HEK293T (cell line): ENCODE measurements at regions not wholly inside any gene's neighbourhood (a gene's known extent, or its start where the extent isn't known, plus 50 kb on each side); places are given as distances from the start of the nearest gene placed in this dataset.

ENCODE experiments used
- FOXA1 ChIP-seq: fragments of 450-650 bp; IDR thresholded peaks from 2 replicates; pipeline ENCODE4 v1.6.1; 2016; ENCODE audit warnings: mild to moderate bottlenecking
- FOXK2 ChIP-seq: fragments of 450-650 bp; IDR thresholded peaks from 2 replicates; pipeline ENCODE4 v1.6.1; 2016; ENCODE audit warnings: mild to moderate bottlenecking
- FOXM1 ChIP-seq: fragments of 450-650 bp; IDR thresholded peaks from 2 replicates; pipeline ENCODE4 v1.6.1; 2017; ENCODE audit warnings: mild to moderate bottlenecking, borderline replicate concordance
- HDGF ChIP-seq: fragments of 450-650 bp; IDR thresholded peaks from 2 replicates; pipeline ENCODE4 v1.6.1; 2017; ENCODE audit warnings: antibody characterized with exemption, borderline replicate concordance
- L3MBTL2 ChIP-seq: fragments of 450-650 bp; conservative IDR thresholded peaks from 2 replicates; pipeline ENCODE4 v1.6.1; 2016; ENCODE audit warnings: mild to moderate bottlenecking
- SUZ12 ChIP-seq: fragments of 450-650 bp; IDR thresholded peaks from 2 replicates; pipeline ENCODE4 v1.6.1; 2016; ENCODE audit warnings: mild to moderate bottlenecking
- ZNF384 ChIP-seq: fragments of 450-650 bp; IDR thresholded peaks from 2 replicates; pipeline ENCODE4 v1.6.1; 2016

DNA sequence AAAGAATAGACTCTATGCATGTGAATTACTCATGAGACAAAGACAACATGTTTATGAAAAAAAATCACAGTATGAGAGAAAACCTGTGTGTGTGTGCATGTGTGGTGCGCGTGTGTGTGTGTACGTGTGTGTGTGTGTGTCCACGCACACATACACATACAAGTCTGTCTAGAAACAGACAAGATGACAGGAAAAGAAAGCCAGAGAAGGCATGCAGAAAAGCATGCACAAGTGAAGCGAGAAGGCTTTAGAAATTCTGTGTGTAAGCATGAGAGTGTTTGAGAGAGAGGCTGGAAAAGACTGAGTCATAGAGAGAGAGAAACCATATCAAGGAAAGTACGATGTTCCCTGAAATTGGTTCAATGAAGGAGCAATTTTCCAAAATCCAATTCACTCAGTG, 566.4 kb upstream of the C16orf82 start:
- TF ChIP-seq FOXA1, result no peak
- no peak for TF ChIP-seq ZNF384
- TF ChIP-seq FOXM1, result no peak
- TF ChIP-seq FOXK2, result no peak
- TF ChIP-seq L3MBTL2, result no peak
- TF ChIP-seq HDGF, result no peak
- no peak for TF ChIP-seq SUZ12
